Prostate gland (tissue), 2 donors: ENCODE measurements at regions not wholly inside any gene's neighbourhood (a gene's known extent, or its start where the extent isn't known, plus 50 kb on each side); places are given as distances from the start of the nearest gene placed in this dataset.

ENCODE experiments used
- POLR2A ChIP-seq: fragments of 450-650 bp; IDR thresholded peaks from one replicate; pipeline ENCODE4 v1.6.1; 2016; ENCODE audit warnings: antibody characterized with exemption, mild to moderate bottlenecking
- TF ChIP-seq, protein P1 (sequence below), 4 experiments: fragments of 200-600 bp in 2 of 4; fragments of 450-650 bp in 2 of 4; sonication (generic) in 2 of 4; IDR thresholded peaks; 1 replicate in 3 of 4; 2 replicates in 1 of 4; pipeline ENCODE4 v1.5.1; 2016 to 2019; ENCODE audit warnings: antibody characterized with exemption in 4 of 4, mild to moderate bottlenecking in 2 of 4, moderate library complexity in 2 of 4

- TF ChIP-seq, protein P1, sequence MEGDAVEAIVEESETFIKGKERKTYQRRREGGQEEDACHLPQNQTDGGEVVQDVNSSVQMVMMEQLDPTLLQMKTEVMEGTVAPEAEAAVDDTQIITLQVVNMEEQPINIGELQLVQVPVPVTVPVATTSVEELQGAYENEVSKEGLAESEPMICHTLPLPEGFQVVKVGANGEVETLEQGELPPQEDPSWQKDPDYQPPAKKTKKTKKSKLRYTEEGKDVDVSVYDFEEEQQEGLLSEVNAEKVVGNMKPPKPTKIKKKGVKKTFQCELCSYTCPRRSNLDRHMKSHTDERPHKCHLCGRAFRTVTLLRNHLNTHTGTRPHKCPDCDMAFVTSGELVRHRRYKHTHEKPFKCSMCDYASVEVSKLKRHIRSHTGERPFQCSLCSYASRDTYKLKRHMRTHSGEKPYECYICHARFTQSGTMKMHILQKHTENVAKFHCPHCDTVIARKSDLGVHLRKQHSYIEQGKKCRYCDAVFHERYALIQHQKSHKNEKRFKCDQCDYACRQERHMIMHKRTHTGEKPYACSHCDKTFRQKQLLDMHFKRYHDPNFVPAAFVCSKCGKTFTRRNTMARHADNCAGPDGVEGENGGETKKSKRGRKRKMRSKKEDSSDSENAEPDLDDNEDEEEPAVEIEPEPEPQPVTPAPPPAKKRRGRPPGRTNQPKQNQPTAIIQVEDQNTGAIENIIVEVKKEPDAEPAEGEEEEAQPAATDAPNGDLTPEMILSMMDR (IDR thresholded peaks at IDR 0.05), result no peak
- no peak for TF ChIP-seq POLR2A
Observed at GRCh38 chr9:11697126-11697525, 996.1 kb upstream of the TYRP1 start.
